ENCODE measurements at regions not wholly inside any gene's neighbourhood (a gene's known extent, or its start where the extent isn't known, plus 50 kb on each side); places are given as distances from the start of the nearest gene placed in this dataset.

DNA sequence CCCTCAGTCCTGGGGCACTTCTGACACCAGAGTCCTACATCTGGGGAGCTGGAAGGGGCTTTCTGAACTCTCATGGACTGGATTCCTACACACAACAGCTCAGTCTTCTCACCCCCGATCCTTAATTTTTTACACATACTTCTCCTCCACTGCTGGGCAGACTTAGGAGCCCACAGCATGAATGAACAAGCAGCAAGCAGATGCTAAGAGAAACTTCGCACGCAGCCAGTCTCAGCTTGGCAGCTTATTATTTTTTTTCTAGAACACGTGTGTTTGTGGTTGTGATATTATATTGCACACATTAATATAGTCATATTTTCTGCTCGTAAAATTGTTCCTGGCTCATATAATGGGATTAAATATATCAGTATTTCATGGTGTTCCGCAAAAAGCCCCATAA is 50.9 kb upstream of the LOXL4 start:
- Histone ChIP-seq H3K9ac (ENCODE audit: low read depth, low read length, poor library complexity, severe bottlenecking) (no peak overlapping the region), H4K20me1 (ENCODE audit: insufficient read depth, low read length, poor library complexity, severe bottlenecking) (no peaks in the 10 kb centered on the region), H3K79me2 (ENCODE audit: insufficient read depth, low read length) (no peaks in the 10 kb centered on the region), H3K27me3 (ENCODE audit: insufficient read depth, low read length, poor library complexity, severe bottlenecking) (no peaks in the 10 kb centered on the region), H3K36me3 (ENCODE audit: insufficient read depth, low read length) (no peaks in the 10 kb centered on the region), H2AFZ (ENCODE audit: low read length) (no peak overlapping the region), H3K9me2 (replicated peaks; ENCODE audit: low read depth, low read length) (no peaks in the 10 kb centered on the region), H3K4me2 (ENCODE audit: low read depth, low read length, poor library complexity, severe bottlenecking) (no peak overlapping the region), H3F3A (ENCODE audit: low read depth) (no peaks in the 10 kb centered on the region), H3K9me3 (ENCODE audit: insufficient read depth, low read depth, low read length) (no peaks in the 10 kb centered on the region), H3K4me1 (ENCODE audit: insufficient read depth, low read length, poor library complexity, severe bottlenecking) (peaks cover 40% of the 10 kb centered on the region), H3K4me3 (ENCODE audit: low read length, poor library complexity, severe bottlenecking) (no peak overlapping the region)
- no peak for TF ChIP-seq EZH2phosphoT487 (IDR thresholded peaks at IDR 0.05; ENCODE audit: borderline replicate concordance)
- TF ChIP-seq, protein P1, sequence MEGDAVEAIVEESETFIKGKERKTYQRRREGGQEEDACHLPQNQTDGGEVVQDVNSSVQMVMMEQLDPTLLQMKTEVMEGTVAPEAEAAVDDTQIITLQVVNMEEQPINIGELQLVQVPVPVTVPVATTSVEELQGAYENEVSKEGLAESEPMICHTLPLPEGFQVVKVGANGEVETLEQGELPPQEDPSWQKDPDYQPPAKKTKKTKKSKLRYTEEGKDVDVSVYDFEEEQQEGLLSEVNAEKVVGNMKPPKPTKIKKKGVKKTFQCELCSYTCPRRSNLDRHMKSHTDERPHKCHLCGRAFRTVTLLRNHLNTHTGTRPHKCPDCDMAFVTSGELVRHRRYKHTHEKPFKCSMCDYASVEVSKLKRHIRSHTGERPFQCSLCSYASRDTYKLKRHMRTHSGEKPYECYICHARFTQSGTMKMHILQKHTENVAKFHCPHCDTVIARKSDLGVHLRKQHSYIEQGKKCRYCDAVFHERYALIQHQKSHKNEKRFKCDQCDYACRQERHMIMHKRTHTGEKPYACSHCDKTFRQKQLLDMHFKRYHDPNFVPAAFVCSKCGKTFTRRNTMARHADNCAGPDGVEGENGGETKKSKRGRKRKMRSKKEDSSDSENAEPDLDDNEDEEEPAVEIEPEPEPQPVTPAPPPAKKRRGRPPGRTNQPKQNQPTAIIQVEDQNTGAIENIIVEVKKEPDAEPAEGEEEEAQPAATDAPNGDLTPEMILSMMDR (conservative IDR thresholded peaks at IDR 0.05; ENCODE audit: low read length): no peak

Data from Loucy (cell line).